Smooth muscle cell (in vitro differentiated cells): ENCODE measurements at regions not wholly inside any gene's neighbourhood (a gene's known extent, or its start where the extent isn't known, plus 50 kb on each side); places are given as distances from the start of the nearest gene placed in this dataset.

Source experiments
- DNase-seq: peaks from one replicate; lab custom pipeline; 2025; ENCODE audit not compliant: unreplicated experiment; lab: John Stamatoyannopoulos, UW
- H2AFZ ChIP-seq: fragments of 200-600 bp; sonication (generic); 2 replicates; pipeline ENCODE4 v1.6.0; 2016; ENCODE audit warnings: antibody characterized with exemption, low read depth, mild to moderate bottlenecking
- H3F3A ChIP-seq: fragments of 200-600 bp; sonication (generic); 2 replicates; pipeline ENCODE4 v1.6.0; 2017; ENCODE audit warnings: antibody characterized with exemption, low read depth
- H3K27ac ChIP-seq: fragments of 200-600 bp; sonication (generic); 2 replicates; pipeline ENCODE4 v1.5.1; 2016; ENCODE audit warnings: low read depth, mild to moderate bottlenecking
- H3K27me3 ChIP-seq: fragments of 200-600 bp; sonication (generic); 2 replicates; pipeline ENCODE4 v1.6.1; 2016; ENCODE audit warnings: low read depth, mild to moderate bottlenecking
- H3K36me3 ChIP-seq: fragments of 200-600 bp; sonication (generic); 2 replicates; pipeline ENCODE4 v1.5.1; 2016; ENCODE audit warnings: low read depth
- H3K4me1 ChIP-seq: fragments of 200-600 bp; sonication (generic); 2 replicates; pipeline ENCODE4 v1.5.1; 2016; ENCODE audit warnings: low read depth
- H3K4me2 ChIP-seq: fragments of 200-600 bp; sonication (generic); 2 replicates; pipeline ENCODE4 v1.6.0; 2016; ENCODE audit warnings: mild to moderate bottlenecking
- H3K4me3 ChIP-seq: fragments of 200-600 bp; sonication (generic); 2 replicates; pipeline ENCODE4 v1.5.1; 2016; ENCODE audit warnings: mild to moderate bottlenecking
- H3K79me2 ChIP-seq: fragments of 200-600 bp; sonication (generic); 2 replicates; pipeline ENCODE4 v1.6.0; 2016; ENCODE audit warnings: low read depth, mild to moderate bottlenecking
- H3K9ac ChIP-seq: fragments of 200-600 bp; sonication (generic); 2 replicates; pipeline ENCODE4 v1.6.0; 2016; ENCODE audit warnings: low read depth
- H3K9me3 ChIP-seq: fragments of 200-600 bp; sonication (generic); replicated peaks from 2 replicates; pipeline ENCODE4 v1.5.1; 2016; ENCODE audit warnings: low read depth
- H4K20me1 ChIP-seq: fragments of 200-600 bp; sonication (generic); 2 replicates; pipeline ENCODE4 v1.6.0; 2016; ENCODE audit warnings: low read depth
- WGBS: methylation state at CpG from one replicate; pipeline ENCODE4 v1.1.7; 2016; ENCODE audit warnings: low lambda C conversion rate; 5-methylcytosine and 5-hydroxymethylcytosine counted together
- TF ChIP-seq, protein P1 (sequence below): fragments of 200-600 bp; sonication (generic); IDR thresholded peaks from 2 replicates; pipeline ENCODE4 v1.5.1; 2017; ENCODE audit warnings: borderline replicate concordance, mild to moderate bottlenecking, antibody characterized with exemption; ENCODE audit not compliant: insufficient read depth, poor library complexity, severe bottlenecking

DNA sequence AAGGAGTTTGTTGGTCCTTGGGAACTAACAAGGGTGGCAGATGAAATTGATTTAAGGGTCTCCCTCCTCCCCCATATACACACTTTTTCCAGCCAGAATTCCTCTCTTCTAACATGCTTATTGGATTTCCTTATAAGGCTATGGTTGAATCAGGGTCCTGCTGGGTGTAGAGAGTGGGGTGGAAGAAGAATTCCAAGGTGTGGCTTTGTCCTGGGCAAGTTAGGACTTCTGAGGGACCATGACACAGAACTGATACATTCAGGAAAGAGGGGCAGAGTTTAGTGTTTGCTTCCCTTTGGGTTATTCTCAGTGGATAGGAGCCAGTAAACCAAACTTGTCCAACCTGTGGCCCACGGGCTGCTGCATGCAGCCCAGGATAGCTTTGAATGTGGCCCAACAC, 116.5 kb downstream of the SNX18 start:
- TF ChIP-seq, protein P1, sequence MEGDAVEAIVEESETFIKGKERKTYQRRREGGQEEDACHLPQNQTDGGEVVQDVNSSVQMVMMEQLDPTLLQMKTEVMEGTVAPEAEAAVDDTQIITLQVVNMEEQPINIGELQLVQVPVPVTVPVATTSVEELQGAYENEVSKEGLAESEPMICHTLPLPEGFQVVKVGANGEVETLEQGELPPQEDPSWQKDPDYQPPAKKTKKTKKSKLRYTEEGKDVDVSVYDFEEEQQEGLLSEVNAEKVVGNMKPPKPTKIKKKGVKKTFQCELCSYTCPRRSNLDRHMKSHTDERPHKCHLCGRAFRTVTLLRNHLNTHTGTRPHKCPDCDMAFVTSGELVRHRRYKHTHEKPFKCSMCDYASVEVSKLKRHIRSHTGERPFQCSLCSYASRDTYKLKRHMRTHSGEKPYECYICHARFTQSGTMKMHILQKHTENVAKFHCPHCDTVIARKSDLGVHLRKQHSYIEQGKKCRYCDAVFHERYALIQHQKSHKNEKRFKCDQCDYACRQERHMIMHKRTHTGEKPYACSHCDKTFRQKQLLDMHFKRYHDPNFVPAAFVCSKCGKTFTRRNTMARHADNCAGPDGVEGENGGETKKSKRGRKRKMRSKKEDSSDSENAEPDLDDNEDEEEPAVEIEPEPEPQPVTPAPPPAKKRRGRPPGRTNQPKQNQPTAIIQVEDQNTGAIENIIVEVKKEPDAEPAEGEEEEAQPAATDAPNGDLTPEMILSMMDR: no peak
- DNase-seq: no peak
- no peak overlapping the region for H3K4me2 ChIP-seq
- H3K9me3 ChIP-seq: peaks cover 8% of the 10 kb centered on the region
- H3K4me1 ChIP-seq: no peaks in the 10 kb centered on the region
- H3K79me2 ChIP-seq: no peaks in the 10 kb centered on the region
- peaks cover 2% of the 10 kb centered on the region for H3K36me3 ChIP-seq
- WGBS: 100% methylated on average over 1 of the region's 1 CpG
- no peaks in the 10 kb centered on the region for H4K20me1 ChIP-seq
- H2AFZ ChIP-seq: no peak overlapping the region
- no peak overlapping the region for H3K27ac ChIP-seq
- H3F3A ChIP-seq: no peaks in the 10 kb centered on the region
- H3K4me3 ChIP-seq: no peak overlapping the region
- no peaks in the 10 kb centered on the region for H3K27me3 ChIP-seq
- no peak overlapping the region for H3K9ac ChIP-seq

GRCh38 chr5:54632131-54632701, 114.7 kb downstream of the SNX18 start:
- no peaks in the 10 kb centered on the region for H3F3A ChIP-seq
- peak; percentile 7 for DNase-seq
- peaks cover 8% of the 10 kb centered on the region for H3K9me3 ChIP-seq
- no peak overlapping the region for H3K9ac ChIP-seq
- peaks cover 2% of the 10 kb centered on the region for H3K36me3 ChIP-seq
- no peak overlapping the region for H2AFZ ChIP-seq
- H3K4me2 ChIP-seq: peak overlapping the region; percentile 15
- TF ChIP-seq, protein P1: no peak
- no peaks in the 10 kb centered on the region for H4K20me1 ChIP-seq
- WGBS: 55% methylated on average over 6 of the region's 6 CpGs
- no peaks in the 10 kb centered on the region for H3K27me3 ChIP-seq
- H3K4me3 ChIP-seq: no peak overlapping the region
- H3K79me2 ChIP-seq: no peaks in the 10 kb centered on the region
- no peaks in the 10 kb centered on the region for H3K4me1 ChIP-seq
- H3K27ac ChIP-seq: no peak overlapping the region

DNA sequence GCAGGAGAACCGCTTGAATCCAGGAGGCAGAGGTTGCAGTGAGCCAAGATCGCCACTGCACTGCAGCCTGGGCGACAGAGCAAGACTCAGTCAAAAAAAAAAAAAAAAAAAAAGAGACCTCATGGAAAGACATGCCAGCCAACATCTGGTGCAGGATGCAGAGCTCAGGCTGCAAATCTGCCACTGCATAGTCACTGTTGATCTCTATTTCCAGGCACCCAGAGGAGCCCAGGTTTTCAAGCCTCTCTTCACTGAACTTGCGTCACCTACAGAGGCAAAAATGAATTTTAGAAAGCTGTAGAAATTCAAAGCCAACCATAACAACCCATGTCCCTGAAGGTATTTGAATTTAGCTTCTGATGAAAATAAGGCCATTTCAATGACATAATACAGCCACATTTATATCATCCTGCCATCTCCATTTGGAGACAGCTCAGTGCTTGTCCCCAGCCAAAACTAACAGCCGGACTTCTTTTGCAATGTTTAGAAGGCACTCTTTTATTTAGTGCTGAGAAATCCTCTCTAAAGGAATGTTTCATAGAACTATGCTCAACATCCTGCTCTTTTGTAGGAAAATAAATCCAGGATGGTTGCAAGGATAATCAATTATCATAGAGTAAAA, 113.3 kb downstream of the SNX18 start:
- Histone ChIP-seq H2AFZ (no peak overlapping the region), H3K27me3 (no peaks in the 10 kb centered on the region), H3K4me3 (no peak overlapping the region), H3K36me3 (peaks cover 2% of the 10 kb centered on the region), H3K79me2 (no peaks in the 10 kb centered on the region), H3K9ac (no peak overlapping the region), H3F3A (no peaks in the 10 kb centered on the region), H3K9me3 (peaks cover 8% of the 10 kb centered on the region), H3K4me2 (no peak overlapping the region), H4K20me1 (no peaks in the 10 kb centered on the region), H3K4me1 (no peaks in the 10 kb centered on the region), H3K27ac (no peak overlapping the region)
- TF ChIP-seq, protein P1: no peak
- DNase-seq: no peak
- 92% methylated on average over 5 of the region's 5 CpGs for WGBS

DNA sequence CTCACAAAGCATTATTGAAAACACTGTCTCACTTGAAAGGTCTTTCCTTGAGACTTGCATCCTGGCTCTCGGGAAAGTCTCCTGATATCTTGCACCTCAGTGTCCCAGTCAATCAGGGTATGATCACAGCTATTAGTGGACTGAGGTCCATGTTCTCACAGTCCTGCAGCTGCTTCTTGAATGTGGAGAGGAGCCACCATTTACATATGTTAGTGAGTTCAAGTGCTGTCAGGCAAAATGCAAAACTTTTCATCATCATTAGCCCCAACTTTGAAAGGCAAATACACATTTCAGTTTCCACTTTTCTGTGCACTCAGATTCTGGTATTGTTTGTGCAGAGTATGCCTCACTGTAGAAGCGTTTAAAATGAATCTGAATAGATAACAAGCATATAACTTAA, 111.6 kb downstream of the SNX18 start:
- TF ChIP-seq, protein P1: no peak
- Histone ChIP-seq H4K20me1 (no peaks in the 10 kb centered on the region), H3K9ac (no peak overlapping the region), H3K4me1 (no peaks in the 10 kb centered on the region), H3K79me2 (no peaks in the 10 kb centered on the region), H3K4me2 (no peak overlapping the region), H3K36me3 (peaks cover 2% of the 10 kb centered on the region), H3K27me3 (no peaks in the 10 kb centered on the region), H3F3A (no peaks in the 10 kb centered on the region), H3K9me3 (peaks cover 8% of the 10 kb centered on the region), H3K4me3 (no peak overlapping the region), H2AFZ (no peak overlapping the region), H3K27ac (no peak overlapping the region)
- WGBS: 89% methylated on average over 2 of the region's 2 CpGs
- no peak for DNase-seq
